ENCODE measurements at regions not wholly inside any gene's neighbourhood (a gene's known extent, or its start where the extent isn't known, plus 50 kb on each side); places are given as distances from the start of the nearest gene placed in this dataset.

DNA sequence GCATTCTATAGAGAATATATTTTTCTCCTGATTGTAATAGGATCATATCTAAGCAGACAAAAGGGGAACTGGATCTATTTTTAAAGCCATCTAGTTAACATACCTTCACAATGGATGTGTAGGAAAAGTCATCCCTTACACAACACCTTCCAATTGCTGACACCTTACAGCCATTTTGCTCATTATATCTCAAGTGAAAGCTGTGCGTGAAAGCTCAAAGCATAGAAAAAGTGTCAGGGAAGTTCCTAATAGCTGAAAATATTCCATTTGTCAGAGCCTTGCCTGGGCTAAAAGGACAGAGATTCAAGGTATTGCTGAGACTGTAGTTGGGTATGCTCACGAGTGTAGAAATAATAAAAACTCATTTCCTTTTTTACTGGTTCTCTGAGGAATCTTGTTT lies 340.6 kb upstream of the KLHL1 start:
- TF ChIP-seq ARNTL (CRISPR knock-in tag; IDR thresholded peaks at IDR 0.05; ENCODE audit: borderline replicate concordance, low read depth) (no peak), SNAI2 (CRISPR knock-in tag; IDR thresholded peaks at IDR 0.05) (no peak), ZC3H10 (CRISPR knock-in tag; IDR thresholded peaks at IDR 0.05) (no peak)
- no peak for ATAC-seq

DNA sequence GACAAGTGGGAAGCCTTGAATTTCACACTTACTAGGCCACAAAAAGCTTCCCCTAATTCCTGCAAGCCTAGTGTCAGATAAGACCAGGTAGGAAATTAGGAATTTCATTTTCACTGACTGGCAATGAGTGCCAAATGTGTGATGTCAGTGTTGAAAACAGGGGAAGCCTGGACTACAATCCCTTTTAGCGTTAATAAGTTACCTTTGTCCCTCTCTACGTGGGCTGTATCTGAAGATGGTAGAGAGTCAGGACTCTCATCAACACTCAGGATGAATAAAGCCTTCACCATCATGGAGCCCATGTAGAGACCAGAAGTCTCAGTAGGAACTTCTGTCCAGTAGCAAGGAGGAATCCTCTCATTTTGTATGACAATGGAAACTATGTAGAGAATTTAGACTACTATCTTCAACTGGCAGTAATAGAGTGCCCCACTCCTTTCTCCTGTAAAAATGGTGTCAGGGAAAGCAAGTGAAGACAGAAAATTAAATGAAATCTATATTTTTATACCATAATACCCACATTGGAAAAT lies 324.1 kb upstream of the KLHL1 start:
- TF ChIP-seq, protein P1, sequence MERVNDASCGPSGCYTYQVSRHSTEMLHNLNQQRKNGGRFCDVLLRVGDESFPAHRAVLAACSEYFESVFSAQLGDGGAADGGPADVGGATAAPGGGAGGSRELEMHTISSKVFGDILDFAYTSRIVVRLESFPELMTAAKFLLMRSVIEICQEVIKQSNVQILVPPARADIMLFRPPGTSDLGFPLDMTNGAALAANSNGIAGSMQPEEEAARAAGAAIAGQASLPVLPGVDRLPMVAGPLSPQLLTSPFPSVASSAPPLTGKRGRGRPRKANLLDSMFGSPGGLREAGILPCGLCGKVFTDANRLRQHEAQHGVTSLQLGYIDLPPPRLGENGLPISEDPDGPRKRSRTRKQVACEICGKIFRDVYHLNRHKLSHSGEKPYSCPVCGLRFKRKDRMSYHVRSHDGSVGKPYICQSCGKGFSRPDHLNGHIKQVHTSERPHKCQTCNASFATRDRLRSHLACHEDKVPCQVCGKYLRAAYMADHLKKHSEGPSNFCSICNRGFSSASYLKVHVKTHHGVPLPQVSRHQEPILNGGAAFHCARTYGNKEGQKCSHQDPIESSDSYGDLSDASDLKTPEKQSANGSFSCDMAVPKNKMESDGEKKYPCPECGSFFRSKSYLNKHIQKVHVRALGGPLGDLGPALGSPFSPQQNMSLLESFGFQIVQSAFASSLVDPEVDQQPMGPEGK (CRISPR knock-in tag; IDR thresholded peaks at IDR 0.05; ENCODE audit: borderline replicate concordance) = no peak
- TF ChIP-seq, protein P2, sequence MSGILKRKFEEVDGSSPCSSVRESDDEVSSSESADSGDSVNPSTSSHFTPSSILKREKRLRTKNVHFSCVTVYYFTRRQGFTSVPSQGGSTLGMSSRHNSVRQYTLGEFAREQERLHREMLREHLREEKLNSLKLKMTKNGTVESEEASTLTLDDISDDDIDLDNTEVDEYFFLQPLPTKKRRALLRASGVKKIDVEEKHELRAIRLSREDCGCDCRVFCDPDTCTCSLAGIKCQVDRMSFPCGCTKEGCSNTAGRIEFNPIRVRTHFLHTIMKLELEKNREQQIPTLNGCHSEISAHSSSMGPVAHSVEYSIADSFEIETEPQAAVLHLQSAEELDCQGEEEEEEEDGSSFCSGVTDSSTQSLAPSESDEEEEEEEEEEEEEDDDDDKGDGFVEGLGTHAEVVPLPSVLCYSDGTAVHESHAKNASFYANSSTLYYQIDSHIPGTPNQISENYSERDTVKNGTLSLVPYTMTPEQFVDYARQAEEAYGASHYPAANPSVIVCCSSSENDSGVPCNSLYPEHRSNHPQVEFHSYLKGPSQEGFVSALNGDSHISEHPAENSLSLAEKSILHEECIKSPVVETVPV (CRISPR knock-in tag; IDR thresholded peaks at IDR 0.05) = no peak
- TF ChIP-seq TOX (CRISPR knock-in tag; IDR thresholded peaks at IDR 0.05; ENCODE audit: borderline replicate concordance) = no peak
- TF ChIP-seq BACH2 (CRISPR knock-in tag; IDR thresholded peaks at IDR 0.05; ENCODE audit: borderline replicate concordance) = no peak
- ATAC-seq = no peak

DNA sequence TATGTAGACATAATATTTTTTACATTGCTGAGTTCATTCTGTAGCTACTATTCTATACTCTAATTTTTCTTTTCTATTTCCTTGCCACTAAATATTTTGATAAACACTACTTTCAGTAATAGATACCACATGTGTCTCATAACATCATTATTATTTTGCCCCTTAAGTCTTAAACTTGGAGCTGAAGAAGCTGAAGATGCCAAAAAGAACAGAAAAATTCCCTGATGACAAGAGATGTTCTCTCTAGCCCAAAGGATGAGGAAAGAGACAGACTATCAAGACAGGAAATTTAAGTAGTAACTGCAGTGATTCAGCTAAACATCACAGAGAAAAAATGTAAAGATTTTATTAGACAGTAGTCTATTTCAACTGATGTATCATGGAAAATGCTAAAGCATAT lies 322.0 kb upstream of the KLHL1 start:
- ATAC-seq = no peak
- TF ChIP-seq ARNTL (CRISPR knock-in tag; IDR thresholded peaks at IDR 0.05; ENCODE audit: borderline replicate concordance, low read depth) (no peak), ZFP30 (CRISPR knock-in tag; IDR thresholded peaks at IDR 0.05) (no peak), TOX (CRISPR knock-in tag; IDR thresholded peaks at IDR 0.05; ENCODE audit: borderline replicate concordance) (no peak)

DNA sequence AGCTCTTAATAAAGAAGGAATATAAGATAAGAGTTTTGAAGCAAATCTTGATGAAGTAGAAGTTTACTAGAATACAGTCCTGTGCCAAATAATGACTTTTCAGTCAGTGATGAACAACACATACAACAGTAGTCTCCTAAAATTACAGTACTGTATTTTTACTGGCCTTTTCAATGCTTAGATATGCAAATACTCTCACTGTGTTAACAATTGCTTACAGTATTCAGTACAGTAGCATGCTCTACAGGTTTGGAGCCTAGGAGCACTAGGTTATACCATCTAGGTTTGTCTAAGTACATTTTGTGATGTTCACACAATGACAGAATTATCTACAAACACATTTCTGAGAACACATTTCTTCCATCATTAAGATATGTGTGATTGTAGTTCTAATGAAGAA lies 316.7 kb upstream of the KLHL1 start:
- ATAC-seq = no peak
- no peak for TF ChIP-seq ISL1 (CRISPR knock-in tag; IDR thresholded peaks at IDR 0.05)
- TF ChIP-seq ZNF8 (CRISPR knock-in tag; IDR thresholded peaks at IDR 0.05) = no peak
- TF ChIP-seq ZNF70 (CRISPR knock-in tag; IDR thresholded peaks at IDR 0.05) = no peak
- TF ChIP-seq, protein P3, sequence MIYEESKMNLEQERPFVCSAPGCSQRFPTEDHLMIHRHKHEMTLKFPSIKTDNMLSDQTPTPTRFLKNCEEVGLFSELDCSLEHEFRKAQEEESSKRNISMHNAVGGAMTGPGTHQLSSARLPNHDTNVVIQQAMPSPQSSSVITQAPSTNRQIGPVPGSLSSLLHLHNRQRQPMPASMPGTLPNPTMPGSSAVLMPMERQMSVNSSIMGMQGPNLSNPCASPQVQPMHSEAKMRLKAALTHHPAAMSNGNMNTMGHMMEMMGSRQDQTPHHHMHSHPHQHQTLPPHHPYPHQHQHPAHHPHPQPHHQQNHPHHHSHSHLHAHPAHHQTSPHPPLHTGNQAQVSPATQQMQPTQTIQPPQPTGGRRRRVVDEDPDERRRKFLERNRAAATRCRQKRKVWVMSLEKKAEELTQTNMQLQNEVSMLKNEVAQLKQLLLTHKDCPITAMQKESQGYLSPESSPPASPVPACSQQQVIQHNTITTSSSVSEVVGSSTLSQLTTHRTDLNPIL (CRISPR knock-in tag; IDR thresholded peaks at IDR 0.05; ENCODE audit: low read depth) = no peak
- no peak for TF ChIP-seq GLIS3 (CRISPR knock-in tag; IDR thresholded peaks at IDR 0.05)
- no peak for TF ChIP-seq TOX (CRISPR knock-in tag; IDR thresholded peaks at IDR 0.05; ENCODE audit: borderline replicate concordance)
- TF ChIP-seq ZC3H10 (CRISPR knock-in tag; IDR thresholded peaks at IDR 0.05) = no peak

DNA sequence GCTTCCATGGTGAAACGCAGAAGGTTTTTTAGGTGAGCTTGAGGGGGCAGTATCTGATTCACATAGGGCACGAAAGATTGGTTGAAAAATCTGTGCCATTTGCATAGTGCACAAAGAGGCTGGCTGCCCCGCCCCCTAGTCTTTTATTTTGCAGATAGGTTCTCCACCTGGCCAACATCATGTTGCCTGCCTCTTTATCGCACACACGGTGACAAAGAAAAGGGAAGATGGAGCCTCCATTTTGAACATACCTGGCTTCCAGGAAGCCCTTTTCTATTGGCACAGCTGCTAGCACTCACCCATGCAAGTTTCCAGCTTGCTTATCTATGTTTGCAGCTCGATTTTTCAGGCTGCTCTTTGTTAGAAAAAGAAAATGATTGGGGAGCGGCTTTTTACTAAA lies 316.2 kb upstream of the KLHL1 start:
- TF ChIP-seq ISL1 (CRISPR knock-in tag; IDR thresholded peaks at IDR 0.05) = no peak
- TF ChIP-seq ARNTL (CRISPR knock-in tag; IDR thresholded peaks at IDR 0.05; ENCODE audit: borderline replicate concordance, low read depth) = no peak
- no peak for TF ChIP-seq ESRRG (CRISPR knock-in tag; IDR thresholded peaks at IDR 0.05)
- TF ChIP-seq GLIS3 (CRISPR knock-in tag; IDR thresholded peaks at IDR 0.05) = no peak
- no peak for TF ChIP-seq ZFP3 (CRISPR knock-in tag; IDR thresholded peaks at IDR 0.05)
- TF ChIP-seq, protein P4, sequence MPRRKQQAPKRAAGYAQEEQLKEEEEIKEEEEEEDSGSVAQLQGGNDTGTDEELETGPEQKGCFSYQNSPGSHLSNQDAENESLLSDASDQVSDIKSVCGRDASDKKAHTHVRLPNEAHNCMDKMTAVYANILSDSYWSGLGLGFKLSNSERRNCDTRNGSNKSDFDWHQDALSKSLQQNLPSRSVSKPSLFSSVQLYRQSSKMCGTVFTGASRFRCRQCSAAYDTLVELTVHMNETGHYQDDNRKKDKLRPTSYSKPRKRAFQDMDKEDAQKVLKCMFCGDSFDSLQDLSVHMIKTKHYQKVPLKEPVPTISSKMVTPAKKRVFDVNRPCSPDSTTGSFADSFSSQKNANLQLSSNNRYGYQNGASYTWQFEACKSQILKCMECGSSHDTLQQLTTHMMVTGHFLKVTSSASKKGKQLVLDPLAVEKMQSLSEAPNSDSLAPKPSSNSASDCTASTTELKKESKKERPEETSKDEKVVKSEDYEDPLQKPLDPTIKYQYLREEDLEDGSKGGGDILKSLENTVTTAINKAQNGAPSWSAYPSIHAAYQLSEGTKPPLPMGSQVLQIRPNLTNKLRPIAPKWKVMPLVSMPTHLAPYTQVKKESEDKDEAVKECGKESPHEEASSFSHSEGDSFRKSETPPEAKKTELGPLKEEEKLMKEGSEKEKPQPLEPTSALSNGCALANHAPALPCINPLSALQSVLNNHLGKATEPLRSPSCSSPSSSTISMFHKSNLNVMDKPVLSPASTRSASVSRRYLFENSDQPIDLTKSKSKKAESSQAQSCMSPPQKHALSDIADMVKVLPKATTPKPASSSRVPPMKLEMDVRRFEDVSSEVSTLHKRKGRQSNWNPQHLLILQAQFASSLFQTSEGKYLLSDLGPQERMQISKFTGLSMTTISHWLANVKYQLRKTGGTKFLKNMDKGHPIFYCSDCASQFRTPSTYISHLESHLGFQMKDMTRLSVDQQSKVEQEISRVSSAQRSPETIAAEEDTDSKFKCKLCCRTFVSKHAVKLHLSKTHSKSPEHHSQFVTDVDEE (CRISPR knock-in tag; IDR thresholded peaks at IDR 0.05) = no peak
- no peak for TF ChIP-seq ZNF70 (CRISPR knock-in tag; IDR thresholded peaks at IDR 0.05)
- no peak for TF ChIP-seq SNAI2 (CRISPR knock-in tag; IDR thresholded peaks at IDR 0.05)
- TF ChIP-seq OSR1 (CRISPR knock-in tag; IDR thresholded peaks at IDR 0.05) = no peak
- no peak for TF ChIP-seq PPARA (CRISPR knock-in tag; IDR thresholded peaks at IDR 0.05; ENCODE audit: borderline replicate concordance)
- no peak for TF ChIP-seq RARB (CRISPR knock-in tag; IDR thresholded peaks at IDR 0.05)
- TF ChIP-seq TOX (CRISPR knock-in tag; IDR thresholded peaks at IDR 0.05; ENCODE audit: borderline replicate concordance) = no peak
- TF ChIP-seq, protein P2 (CRISPR knock-in tag; IDR thresholded peaks at IDR 0.05) = no peak
- TF ChIP-seq BACH2 (CRISPR knock-in tag; IDR thresholded peaks at IDR 0.05; ENCODE audit: borderline replicate concordance) = no peak
- TF ChIP-seq, protein P5, sequence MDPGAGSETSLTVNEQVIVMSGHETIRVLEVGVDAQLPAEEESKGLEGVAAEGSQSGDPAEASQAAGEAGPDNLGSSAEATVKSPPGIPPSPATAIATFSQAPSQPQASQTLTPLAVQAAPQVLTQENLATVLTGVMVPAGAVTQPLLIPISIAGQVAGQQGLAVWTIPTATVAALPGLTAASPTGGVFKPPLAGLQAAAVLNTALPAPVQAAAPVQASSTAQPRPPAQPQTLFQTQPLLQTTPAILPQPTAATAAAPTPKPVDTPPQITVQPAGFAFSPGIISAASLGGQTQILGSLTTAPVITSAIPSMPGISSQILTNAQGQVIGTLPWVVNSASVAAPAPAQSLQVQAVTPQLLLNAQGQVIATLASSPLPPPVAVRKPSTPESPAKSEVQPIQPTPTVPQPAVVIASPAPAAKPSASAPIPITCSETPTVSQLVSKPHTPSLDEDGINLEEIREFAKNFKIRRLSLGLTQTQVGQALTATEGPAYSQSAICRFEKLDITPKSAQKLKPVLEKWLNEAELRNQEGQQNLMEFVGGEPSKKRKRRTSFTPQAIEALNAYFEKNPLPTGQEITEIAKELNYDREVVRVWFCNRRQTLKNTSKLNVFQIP (CRISPR knock-in tag; IDR thresholded peaks at IDR 0.05; ENCODE audit: borderline replicate concordance, low read depth) = no peak
- TF ChIP-seq ZNF565 (CRISPR knock-in tag; conservative IDR thresholded peaks at IDR 0.05; ENCODE audit: low read depth) = no peak
- TF ChIP-seq, protein P3 (CRISPR knock-in tag; IDR thresholded peaks at IDR 0.05; ENCODE audit: low read depth) = no peak
- TF ChIP-seq ZNF8 (CRISPR knock-in tag; IDR thresholded peaks at IDR 0.05) = no peak
- TF ChIP-seq ZFP30 (CRISPR knock-in tag; IDR thresholded peaks at IDR 0.05) = no peak
- ATAC-seq = no peak

All from SK-N-SH treated with all-trans-retinoic acid at 6 μM for 48 hours (cell line).